ENCODE measurements at regions not wholly inside any gene's neighbourhood (a gene's known extent, or its start where the extent isn't known, plus 50 kb on each side); places are given as distances from the start of the nearest gene placed in this dataset.

DNA sequence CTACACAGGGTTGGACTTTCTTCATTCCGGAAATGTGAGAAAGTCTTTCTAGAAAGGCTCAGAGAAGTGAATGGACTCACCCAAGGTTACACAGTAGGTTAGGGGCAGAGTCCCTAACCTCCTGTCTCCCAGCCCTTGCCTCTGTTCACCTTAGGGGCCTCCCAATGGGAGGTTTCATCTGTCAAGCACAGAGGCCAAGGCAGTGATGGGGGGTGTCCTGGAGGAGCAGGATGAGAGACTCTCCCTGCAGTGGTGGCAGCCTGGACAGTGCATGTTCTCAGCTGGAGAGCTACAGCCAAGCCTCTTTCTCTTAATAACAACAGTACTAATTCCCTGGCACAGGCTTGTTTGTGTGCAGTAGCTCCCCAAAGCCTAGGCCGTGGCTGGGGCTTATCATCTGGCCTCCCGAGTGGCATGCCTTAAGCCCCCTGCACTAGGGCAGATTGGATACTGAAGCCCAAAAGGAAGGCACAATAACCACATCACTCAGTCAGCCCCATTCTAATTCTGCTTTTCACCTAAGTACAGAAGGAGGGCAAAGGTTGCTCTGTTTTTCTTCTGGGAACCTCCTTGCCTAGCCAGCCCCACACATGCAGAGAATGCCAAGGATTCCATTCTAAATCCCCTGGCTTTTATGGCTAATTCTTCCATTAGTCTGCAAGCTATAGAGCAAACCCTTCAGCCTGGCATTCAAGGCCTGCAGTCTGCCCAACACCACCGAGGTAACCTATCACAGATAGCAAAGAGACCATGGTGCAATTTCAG is 50.2 kb upstream of the XPA start:
- no peak for DNase-seq (ENCODE audit: low spot score)

DNA sequence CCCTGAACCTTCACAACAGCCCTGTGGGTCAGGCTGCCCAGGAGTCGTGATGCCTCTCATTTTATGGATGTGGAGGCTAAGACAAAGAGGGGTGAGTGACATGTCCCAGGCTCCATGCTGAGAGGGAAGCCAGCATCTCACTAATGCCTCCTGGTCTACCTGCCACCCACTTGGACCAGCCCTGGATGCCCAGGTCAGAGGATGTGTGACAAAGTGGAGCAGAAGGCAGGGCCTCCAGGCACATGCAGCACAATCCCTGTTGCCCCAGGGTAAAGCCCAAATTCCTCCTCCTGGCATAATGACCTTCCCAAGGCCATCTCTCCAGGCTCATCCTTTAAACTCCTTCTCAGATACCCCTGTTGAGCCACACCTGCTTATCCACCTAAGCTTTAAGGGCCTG is 51.4 kb upstream of the XPA start:
- no peak for DNase-seq (ENCODE audit: low spot score)

- no peak for DNase-seq (ENCODE audit: low spot score)
These were observed 52.8 kb upstream of the XPA start for GRCh38 chr9:97749928-97750327.

DNA sequence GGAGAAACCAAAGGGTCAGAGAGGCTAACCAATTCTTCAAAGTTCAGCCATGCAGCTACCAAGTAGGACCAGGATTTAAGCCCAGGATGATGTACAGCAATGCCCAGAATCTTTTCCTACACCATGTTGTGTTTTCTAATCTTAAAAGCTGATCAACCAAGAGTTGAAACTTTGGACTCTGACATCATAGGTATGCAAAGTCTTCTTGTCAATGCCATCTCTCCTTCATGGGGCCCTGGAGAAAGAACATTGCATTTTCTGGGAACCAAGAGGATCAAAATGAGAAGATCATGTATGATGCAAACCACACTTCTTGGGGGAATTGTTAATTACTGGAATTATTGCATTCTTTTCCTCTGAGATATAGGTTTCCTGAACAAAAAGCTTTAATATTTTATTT is 54.4 kb upstream of the XPA start:
- DNase-seq (ENCODE audit: low spot score), result no peak

DNA sequence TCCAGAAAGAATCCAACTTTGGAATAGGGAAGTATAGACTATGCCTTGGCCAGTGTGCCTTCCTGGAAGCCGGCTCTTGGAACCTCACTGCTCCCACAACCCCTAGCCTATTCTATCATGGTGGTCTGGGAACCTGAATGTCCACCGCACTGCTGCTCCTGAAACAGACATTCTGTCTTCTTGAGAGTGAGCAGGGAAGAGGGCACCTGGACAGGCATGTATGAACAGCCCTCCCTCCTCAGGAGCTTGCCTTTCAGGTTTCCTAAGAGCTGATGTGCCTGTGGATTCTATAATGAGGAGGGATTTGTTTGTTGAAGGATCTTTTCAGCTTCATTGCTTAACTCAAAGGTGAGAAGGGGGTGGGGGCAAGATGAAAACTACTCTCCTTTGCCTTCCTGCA is 55.1 kb upstream of the XPA start:
- DNase-seq (ENCODE audit: low spot score), result no peak

- DNase-seq (ENCODE audit: low spot score), result no peak
These were observed 56.2 kb upstream of the XPA start for GRCh38 chr9:97753364-97753763.

- DNase-seq (ENCODE audit: low spot score), result no peak
These were observed 56.8 kb upstream of the XPA start for GRCh38 chr9:97753975-97754374.

- no peak for DNase-seq (ENCODE audit: low spot score)
These were observed 58.6 kb upstream of the XPA start for GRCh38 chr9:97755618-97756267.

DNA sequence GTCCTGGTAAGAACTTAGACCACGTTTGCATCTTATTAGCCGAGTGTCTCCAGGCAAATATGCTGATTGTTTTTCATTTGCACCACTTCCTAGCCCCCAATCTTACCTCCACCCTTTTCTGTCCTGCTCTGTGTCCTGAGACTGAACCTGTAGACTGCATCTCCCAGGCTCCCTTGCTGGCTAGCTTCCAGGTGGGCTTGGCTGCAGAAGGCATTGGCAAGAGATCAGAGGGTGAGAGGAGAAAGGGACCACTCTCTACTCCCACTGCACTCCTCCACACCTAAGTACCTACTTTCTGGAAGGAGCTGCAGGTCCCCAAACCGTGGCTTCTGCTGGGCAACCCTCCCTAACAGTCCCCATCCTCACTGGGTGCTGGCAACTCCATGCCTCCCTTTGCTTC is 59.9 kb upstream of the XPA start:
- no peak for DNase-seq (ENCODE audit: low spot score)

- DNase-seq (ENCODE audit: low spot score), result no peak
These were observed 61.3 kb upstream of the XPA start for GRCh38 chr9:97758334-97758916.

DNA sequence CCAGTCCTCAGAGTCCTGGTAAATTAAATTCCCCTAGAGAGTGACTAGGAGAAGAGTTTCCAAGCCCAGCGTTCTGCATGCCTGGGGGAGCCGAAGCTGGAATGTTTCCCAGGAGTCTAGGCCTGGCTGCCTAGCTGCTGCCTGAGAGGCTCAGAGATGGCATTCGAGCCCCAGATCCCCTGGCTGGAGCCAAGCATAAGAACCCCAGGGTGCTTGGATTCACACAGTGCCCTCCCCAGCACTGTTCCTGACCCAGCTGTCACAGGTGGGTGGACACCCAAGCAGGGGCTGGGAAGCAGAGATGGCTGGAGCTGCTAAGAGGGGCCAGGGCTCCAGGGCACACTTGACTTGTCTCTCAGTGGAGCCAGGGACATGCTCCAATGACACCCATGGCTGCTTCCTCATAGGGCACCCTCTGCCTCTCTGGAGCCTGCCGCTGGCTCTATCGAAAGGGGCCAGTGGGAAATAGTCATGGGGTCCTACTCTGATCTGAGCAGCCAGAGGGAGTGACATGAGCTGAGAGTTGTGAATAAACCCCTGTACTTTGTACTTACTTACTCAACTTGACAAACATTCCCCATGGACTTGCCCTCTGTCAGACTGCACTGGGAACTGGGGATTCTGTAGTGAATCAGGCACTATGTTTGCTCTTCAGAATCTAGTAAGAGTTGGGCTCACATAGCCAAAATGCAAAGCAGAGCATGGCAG is 62.6 kb upstream of the XPA start:
- no peak for DNase-seq (ENCODE audit: low spot score)

DNA sequence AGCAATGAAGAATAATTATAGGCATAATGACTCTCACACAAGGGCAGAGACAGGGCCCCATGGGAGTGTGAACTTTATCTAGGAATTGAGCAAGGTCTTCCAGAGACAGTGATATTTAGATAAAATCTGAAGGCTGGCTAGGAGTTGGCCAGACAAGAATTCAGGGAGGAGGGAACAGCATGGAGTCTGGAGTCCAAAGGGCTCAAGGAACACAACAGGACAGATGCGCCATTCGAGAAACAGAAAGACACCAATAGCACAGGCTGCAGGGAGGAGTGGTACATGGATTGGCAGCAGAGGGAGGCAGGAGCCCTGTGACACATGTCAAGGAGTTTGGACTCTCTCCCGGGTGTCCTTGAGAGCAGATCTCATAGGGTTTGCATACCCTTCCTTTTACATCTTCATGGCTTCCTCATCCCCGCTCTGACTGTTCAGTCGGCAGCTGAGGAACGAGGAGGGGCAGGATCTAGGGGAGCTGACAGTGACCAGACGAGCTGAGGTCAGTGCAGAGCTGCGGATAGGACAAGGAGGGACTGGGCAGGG is 64.0 kb upstream of the XPA start:
- DNase-seq (ENCODE audit: low spot score), result no peak

DNA sequence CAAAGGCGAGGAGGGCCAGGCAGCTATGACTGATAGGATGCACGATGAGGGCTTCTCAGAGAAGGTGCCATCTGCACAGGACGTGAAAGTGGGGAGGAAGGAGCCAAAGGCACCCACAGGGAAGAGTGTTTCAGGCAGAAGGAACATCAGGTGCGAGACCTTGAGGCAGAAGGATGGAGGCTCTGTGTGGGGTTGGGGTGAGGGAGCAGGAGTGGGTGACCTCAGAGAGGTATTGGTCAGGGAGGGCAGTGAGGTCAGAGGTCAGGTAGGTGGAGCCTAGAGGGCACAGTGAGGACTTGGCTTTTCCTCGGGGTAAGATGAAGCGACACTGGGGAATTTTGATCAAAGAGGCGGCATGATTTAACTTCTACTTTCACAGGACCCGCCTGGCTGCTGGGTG is 64.7 kb upstream of the XPA start:
- DNase-seq (ENCODE audit: low spot score), result no peak

- DNase-seq (ENCODE audit: low spot score), result no peak
These were observed 66.7 kb upstream of the XPA start for GRCh38 chr9:97763874-97764273.

GRCh38 chr9:97766092-97766491 is 69.0 kb upstream of the XPA start:
- no peak for DNase-seq (ENCODE audit: low spot score)

DNA sequence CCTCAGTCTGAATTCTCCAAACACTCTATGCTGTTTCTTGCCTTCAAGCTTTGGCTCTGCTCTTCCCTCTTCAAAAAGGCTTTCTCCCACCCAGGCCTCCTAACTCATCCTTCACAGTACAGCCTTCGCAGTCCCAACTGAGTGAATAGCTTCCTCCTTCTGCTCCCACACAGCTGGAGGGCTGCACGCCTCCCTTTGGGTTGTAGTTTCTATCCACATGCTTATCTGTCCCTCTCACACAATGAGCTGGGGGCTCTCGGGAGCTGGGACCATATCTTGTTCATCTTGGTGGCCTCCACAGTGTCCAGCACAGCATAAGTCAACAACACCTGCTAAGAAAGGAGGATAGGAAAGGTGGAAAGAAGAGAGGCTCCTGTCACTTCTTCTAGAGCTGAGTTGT is 69.5 kb upstream of the XPA start:
- DNase-seq (ENCODE audit: low spot score), result no peak

DNA sequence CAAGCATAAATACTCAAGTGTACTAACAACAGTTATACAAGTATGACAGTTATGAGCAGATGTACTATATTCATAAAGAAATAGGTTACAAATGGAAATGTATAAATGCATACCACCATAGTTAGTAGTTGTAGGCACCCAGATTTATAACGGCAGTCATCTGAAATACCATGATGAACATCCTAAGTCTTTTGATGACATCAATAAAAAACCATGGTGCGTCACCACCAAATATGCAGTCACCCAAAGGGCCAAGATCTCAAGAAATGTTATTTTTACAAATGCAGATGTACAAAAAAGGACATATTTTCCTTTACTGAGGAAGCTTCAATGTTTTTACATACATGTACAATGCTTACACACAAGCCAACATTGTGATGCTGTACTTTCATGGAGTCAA is 70.8 kb upstream of the XPA start:
- DNase-seq (ENCODE audit: low spot score), result no peak

DNA sequence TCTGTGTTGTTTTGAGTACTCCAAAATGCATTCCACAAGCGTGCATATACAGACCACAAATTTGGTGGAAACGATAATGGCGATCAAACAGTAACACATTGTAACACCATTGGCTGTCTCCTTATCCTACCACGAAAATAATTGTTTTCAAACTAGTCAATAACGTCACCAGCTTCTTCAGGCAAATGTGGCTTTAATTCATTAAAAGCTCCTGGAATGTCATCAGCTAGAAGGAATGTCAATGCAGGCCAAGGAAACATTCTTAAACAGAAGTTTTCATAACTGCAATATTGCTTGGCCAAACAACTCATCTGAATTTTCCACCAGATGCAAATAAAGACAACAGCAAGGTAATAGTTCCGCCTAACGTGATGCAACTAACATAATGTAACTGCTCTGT is 71.6 kb upstream of the XPA start:
- no peak for DNase-seq (ENCODE audit: low spot score)

- no peak for DNase-seq (ENCODE audit: low spot score)
These were observed 72.1 kb upstream of the XPA start for GRCh38 chr9:97769208-97769607.

GRCh38 chr9:97770808-97771372 is 73.8 kb upstream of the XPA start:
- no peak for DNase-seq (ENCODE audit: low spot score)

DNA sequence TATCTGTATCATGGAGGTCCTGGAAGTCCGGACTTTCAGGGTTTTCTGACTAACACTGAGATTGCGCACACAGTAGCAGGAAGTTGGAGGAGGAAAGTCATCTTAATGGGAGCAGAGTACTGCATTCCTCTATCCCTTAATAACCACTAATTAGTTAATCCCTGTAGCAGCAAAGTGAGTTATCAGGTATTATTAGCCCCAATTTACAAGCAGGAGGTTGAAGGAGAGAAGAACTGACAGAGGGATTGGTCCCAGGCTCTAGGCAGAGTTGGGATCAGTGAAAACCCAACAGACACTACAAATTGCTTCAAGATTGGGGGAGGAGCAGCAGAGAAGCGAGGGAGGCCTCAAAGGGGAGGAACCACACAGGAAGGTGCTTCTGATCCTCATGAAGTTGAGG is 74.5 kb upstream of the XPA start:
- DNase-seq (ENCODE audit: low spot score), result no peak

- no peak for DNase-seq (ENCODE audit: low spot score)
These were observed 75.0 kb upstream of the XPA start for GRCh38 chr9:97772145-97772544.
